GM12878 (cell line): ENCODE measurements at regions not wholly inside any gene's neighbourhood (a gene's known extent, or its start where the extent isn't known, plus 50 kb on each side); places are given as distances from the start of the nearest gene placed in this dataset.

Experiments
- ATAC-seq: fragments of 200-7000 bp; cut with Tn5 transposase; 3 replicates; pipeline ENCODE4 v1.9.1; 2020; ENCODE audit warnings: mild to moderate bottlenecking, moderate library complexity
- BruUV-seq: library from RNA; stranded (reverse); fragments of 400-500 nt; replicated peaks from 2 replicates; lab custom pipeline; 2021; lab: Mats Ljungman, UMichigan
- CTCF ChIA-PET: fragments of 300-600 bp; sonication (Branson Sonifier 250); formaldehyde crosslinking; extraction: SDS; loops from one replicate; lab custom pipeline; 2021; ENCODE audit warnings: inconsistent platforms; lab: Yijun Ruan, JAX
- POLR2A ChIA-PET: fragments of 350-600 bp; formaldehyde crosslinking; extraction: SDS; loops from one replicate; lab custom pipeline; 2021; ENCODE audit warnings: inconsistent platforms; lab: Charles Lee
- RAD21 ChIA-PET: fragments of 300-600 bp; sonication (Branson Sonifier 250); formaldehyde crosslinking; loops from one replicate; lab custom pipeline; 2023; ENCODE audit warnings: antibody characterized with exemption; ENCODE audit not compliant: unreplicated experiment; lab: Charles Lee
- SMC1A ChIA-PET: fragments of 300-600 bp; sonication (Branson Sonifier 250); formaldehyde crosslinking; loops from one replicate; lab custom pipeline; 2023; ENCODE audit not compliant: unreplicated experiment, uncharacterized antibody; lab: Charles Lee
- DNase-seq: peaks from one replicate; pipeline ENCODE4 v3.0.0-alpha.2; 2011; ENCODE audit warnings: low read depth, low spot score
- FAIRE-seq: peaks from 3 replicates; lab custom pipeline; 2011; peaks lifted over from hg19 to GRCh38; lab: Jason Lieb, UNC
- H2AFZ ChIP-seq: 2 replicates; pipeline ENCODE4 v1.6.0; 2011; ENCODE audit warnings: low read depth, low read length, control low read depth; ENCODE audit not compliant: control insufficient read depth
- H3K27ac ChIP-seq: 2 replicates; pipeline ENCODE4 v1.5.1; 2011; ENCODE audit warnings: control low read depth; ENCODE audit not compliant: control insufficient read depth, insufficient read depth
- H3K27me3 ChIP-seq, 2 experiments: replicated peaks in 1 of 2; 2 replicates each; pipeline versions ENCODE4 v1.6.0 to v1.6.1; 2011; ENCODE audit warnings: low read length in 1 of 2; ENCODE audit not compliant: control insufficient read depth in 2 of 2, insufficient read depth in 2 of 2
- H3K36me3 ChIP-seq, 2 experiments: 2 replicates each; pipeline ENCODE4 v1.5.1; 2011; ENCODE audit warnings: low read length in 1 of 2; ENCODE audit not compliant: control insufficient read depth in 2 of 2, insufficient read depth in 2 of 2
- H3K4me1 ChIP-seq: 2 replicates; pipeline ENCODE4 v1.6.1; 2011; ENCODE audit warnings: mild to moderate bottlenecking, low read length, moderate library complexity, mixed read lengths; ENCODE audit not compliant: control insufficient read depth, insufficient read depth
- H3K4me2 ChIP-seq: 2 replicates; pipeline ENCODE4 v1.6.0; 2011; ENCODE audit warnings: control low read depth; ENCODE audit not compliant: control insufficient read depth, insufficient read depth
- H3K4me3 ChIP-seq: fragments of 200-600 bp; sonication (generic); 2 replicates; pipeline ENCODE4 v1.5.1; 2016
- H3K79me2 ChIP-seq: 2 replicates; pipeline ENCODE4 v1.6.0; 2011; ENCODE audit warnings: low read length; ENCODE audit not compliant: control insufficient read depth, insufficient read depth
- H3K9ac ChIP-seq: 2 replicates; pipeline ENCODE4 v1.8.0; 2011; ENCODE audit warnings: low read length, control low read depth, mixed read lengths; ENCODE audit not compliant: control insufficient read depth, insufficient read depth
- H3K9me3 ChIP-seq: replicated peaks from 3 replicates; pipeline ENCODE4 v1.5.1; 2011; ENCODE audit warnings: mild to moderate bottlenecking, low read length; ENCODE audit not compliant: control insufficient read depth, insufficient read depth
- H4K20me1 ChIP-seq: 2 replicates; pipeline ENCODE4 v1.6.0; 2011; ENCODE audit not compliant: control insufficient read depth, insufficient read depth
- CREB1 ChIP-seq: IDR thresholded peaks from 2 replicates; pipeline ENCODE4 v1.6.1; 2012; ENCODE audit warnings: low read depth, mild to moderate bottlenecking, inconsistent platforms
- EED ChIP-seq: sonication (generic); IDR thresholded peaks from 2 replicates; pipeline ENCODE4 v1.6.1; 2016; ENCODE audit warnings: antibody characterized with exemption, low read depth
- FOXK2 ChIP-seq: fragments of 450-650 bp; IDR thresholded peaks from 2 replicates; pipeline ENCODE4 v1.6.1; 2017; ENCODE audit warnings: mild to moderate bottlenecking, moderate library complexity
- KAT2A ChIP-seq: conservative IDR thresholded peaks from 2 replicates; pipeline ENCODE4 v1.6.1; 2011; ENCODE audit warnings: low read depth, low read length; ENCODE audit not compliant: control insufficient read depth
- MTA3 ChIP-seq: IDR thresholded peaks from 2 replicates; pipeline ENCODE4 v1.6.1; 2012; ENCODE audit warnings: low read length, inconsistent platforms, borderline replicate concordance
- MYB ChIP-seq: fragments of 150-350 bp; IDR thresholded peaks from 2 replicates; pipeline ENCODE4 v1.6.1; 2014; ENCODE audit warnings: mild to moderate bottlenecking, low read depth, low read length, borderline replicate concordance
- NFXL1 ChIP-seq: fragments of 450-650 bp; IDR thresholded peaks from 2 replicates; pipeline ENCODE4 v1.6.1; 2017; ENCODE audit warnings: antibody characterized with exemption, mild to moderate bottlenecking, borderline replicate concordance
- PAX8 ChIP-seq: fragments of 450-650 bp; IDR thresholded peaks from 2 replicates; pipeline ENCODE4 v1.6.1; 2017; ENCODE audit warnings: mild to moderate bottlenecking, moderate library complexity
- POLR2AphosphoS2 ChIP-seq: IDR thresholded peaks from 2 replicates; pipeline ENCODE4 v1.6.1; 2011; ENCODE audit warnings: low read depth, mild to moderate bottlenecking, low read length, improper control_type of control experiment, moderate library complexity
- SREBF1 ChIP-seq: IDR thresholded peaks from 2 replicates; pipeline ENCODE4 v1.6.1; 2012; ENCODE audit warnings: mild to moderate bottlenecking, low read length
- SREBF2 ChIP-seq: IDR thresholded peaks from 2 replicates; pipeline ENCODE4 v1.6.1; 2012; ENCODE audit warnings: mild to moderate bottlenecking, low read length
- ZNF217 ChIP-seq: fragments of 450-650 bp; IDR thresholded peaks from 2 replicates; pipeline ENCODE4 v1.6.1; 2017; ENCODE audit warnings: antibody characterized with exemption, mild to moderate bottlenecking
- WGBS: methylation state at CpG from one replicate; pipeline ENCODE4 v1.1.6; 2016; ENCODE audit warnings: low lambda C conversion rate; ENCODE audit not compliant: insufficient replicate concordance, insufficient coverage; ENCODE audit errors: missing lambda C conversion rate; 5-methylcytosine and 5-hydroxymethylcytosine counted together
- in situ Hi-C: fragments of 300-500 bp; cut with MboI; formaldehyde crosslinking; loops from 9 replicates; pipeline ENCODE4 v1.14.3; 2018; ENCODE audit warnings: mixed read lengths
- intact Hi-C: fragments of 100-400 bp; cut with micrococcal nuclease; formaldehyde crosslinking; loops from one replicate; pipeline ENCODE4 v1.14.2; 2022; ENCODE audit not compliant: unreplicated experiment
- TF ChIP-seq, protein P1 (sequence below): fragments of 150-350 bp; IDR thresholded peaks from 2 replicates; pipeline ENCODE4 v1.6.1; 2014; ENCODE audit warnings: mild to moderate bottlenecking, low read depth, low read length
- TF ChIP-seq, protein P2 (sequence below): fragments of 450-650 bp; IDR thresholded peaks from 2 replicates; pipeline ENCODE4 v1.6.1; 2018; ENCODE audit warnings: mild to moderate bottlenecking, low read depth, moderate library complexity; ENCODE audit not compliant: partially characterized antibody
- TF ChIP-seq, protein P3 (sequence below): fragments of 150-350 bp; IDR thresholded peaks from 2 replicates; pipeline ENCODE4 v1.6.1; 2016; ENCODE audit warnings: low read depth, low read length
- TF ChIP-seq, protein P4 (sequence below): fragments of 450-650 bp; IDR thresholded peaks from 2 replicates; pipeline ENCODE4 v1.6.1; 2016; ENCODE audit warnings: mild to moderate bottlenecking

DNA sequence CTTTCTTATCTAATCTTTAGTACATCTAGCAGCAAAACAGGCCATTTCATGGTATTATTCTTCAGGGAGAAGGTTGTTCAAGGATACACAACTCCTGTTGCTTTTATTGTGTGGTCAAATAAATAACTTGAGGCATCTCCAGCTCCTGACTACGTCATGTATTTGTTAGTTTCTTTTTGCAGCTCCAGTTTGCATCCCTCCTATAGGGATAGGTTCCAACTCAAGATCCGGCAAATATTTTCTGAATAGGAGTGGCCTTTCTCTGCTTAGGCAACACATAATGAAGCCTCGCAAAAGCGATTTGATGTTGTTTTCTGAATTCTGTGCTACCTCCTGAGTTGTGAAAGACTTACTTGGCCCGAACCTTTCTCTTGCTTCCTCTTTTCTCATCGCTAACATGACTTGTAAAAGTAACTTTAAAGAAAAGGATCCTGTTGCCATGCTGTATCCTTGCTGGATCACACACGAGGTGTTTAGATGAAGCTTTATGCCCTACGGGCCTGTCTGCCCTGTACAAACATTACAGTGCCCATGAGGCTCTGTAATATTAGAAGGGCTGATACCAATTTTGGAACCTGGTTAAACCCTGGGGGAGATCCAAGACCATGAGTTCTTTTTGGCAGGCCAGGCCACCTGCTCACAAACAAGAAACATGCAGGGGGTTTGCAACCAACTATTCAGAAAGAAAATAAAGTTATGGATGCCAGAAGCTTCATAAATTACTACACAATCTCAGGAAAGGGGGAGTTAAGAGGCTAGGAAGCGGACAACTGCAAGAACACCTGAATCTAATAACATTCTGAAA is 149.8 kb upstream of the FGF10 start:
- ATAC-seq (no peak), FAIRE-seq (no peak), DNase-seq (no peak)
- Histone ChIP-seq H3K4me1 (no peaks in the 10 kb centered on the region), H3K9ac (no peak overlapping the region), H3K27me3 (no peaks in the 10 kb centered on the region), H3K27ac (no peak overlapping the region), H3K4me2 (no peak overlapping the region), H3K4me3 (no peak overlapping the region), H4K20me1 (no peaks in the 10 kb centered on the region), H3K79me2 (no peaks in the 10 kb centered on the region), H2AFZ (no peak overlapping the region), H3K9me3 (no peaks in the 10 kb centered on the region), H3K36me3 (no peaks in the 10 kb centered on the region)
- intact Hi-C loops, result no loop called here
- no TSS peak for BruUV-seq
- ChIA-PET SMC1A (interaction anchor here (0.9 to 1.1 kb wide), 2 partner anchors 26 to 57 kb away, joined by 3 to 4 read pairs; no protein-coding TSS in a partner anchor), CTCF (interaction anchor here (3.3 kb wide), 1 partner anchor 235 kb away, joined by 20 read pairs; no protein-coding TSS in a partner anchor), RAD21 (no interaction called here), POLR2A (no interaction called here)
- 31% methylated on average over 9 of the region's 9 CpGs for WGBS
- in situ Hi-C loops, result loop anchor here (5.0 kb wide), 1 partner anchor 238 kb away; no protein-coding TSS in a partner anchor
- TF ChIP-seq FOXK2 (no peak), SREBF1 (no peak), NFXL1 (no peak), POLR2AphosphoS2 (no peak), MTA3 (no peak), MYB (no peak), PAX8 (no peak), KAT2A (no peak), CREB1 (no peak), ZNF217 (no peak), EED (no peak), SREBF2 (no peak)
- TF ChIP-seq, protein P1, sequence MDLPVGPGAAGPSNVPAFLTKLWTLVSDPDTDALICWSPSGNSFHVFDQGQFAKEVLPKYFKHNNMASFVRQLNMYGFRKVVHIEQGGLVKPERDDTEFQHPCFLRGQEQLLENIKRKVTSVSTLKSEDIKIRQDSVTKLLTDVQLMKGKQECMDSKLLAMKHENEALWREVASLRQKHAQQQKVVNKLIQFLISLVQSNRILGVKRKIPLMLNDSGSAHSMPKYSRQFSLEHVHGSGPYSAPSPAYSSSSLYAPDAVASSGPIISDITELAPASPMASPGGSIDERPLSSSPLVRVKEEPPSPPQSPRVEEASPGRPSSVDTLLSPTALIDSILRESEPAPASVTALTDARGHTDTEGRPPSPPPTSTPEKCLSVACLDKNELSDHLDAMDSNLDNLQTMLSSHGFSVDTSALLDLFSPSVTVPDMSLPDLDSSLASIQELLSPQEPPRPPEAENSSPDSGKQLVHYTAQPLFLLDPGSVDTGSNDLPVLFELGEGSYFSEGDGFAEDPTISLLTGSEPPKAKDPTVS, result no peak
- TF ChIP-seq, protein P2, sequence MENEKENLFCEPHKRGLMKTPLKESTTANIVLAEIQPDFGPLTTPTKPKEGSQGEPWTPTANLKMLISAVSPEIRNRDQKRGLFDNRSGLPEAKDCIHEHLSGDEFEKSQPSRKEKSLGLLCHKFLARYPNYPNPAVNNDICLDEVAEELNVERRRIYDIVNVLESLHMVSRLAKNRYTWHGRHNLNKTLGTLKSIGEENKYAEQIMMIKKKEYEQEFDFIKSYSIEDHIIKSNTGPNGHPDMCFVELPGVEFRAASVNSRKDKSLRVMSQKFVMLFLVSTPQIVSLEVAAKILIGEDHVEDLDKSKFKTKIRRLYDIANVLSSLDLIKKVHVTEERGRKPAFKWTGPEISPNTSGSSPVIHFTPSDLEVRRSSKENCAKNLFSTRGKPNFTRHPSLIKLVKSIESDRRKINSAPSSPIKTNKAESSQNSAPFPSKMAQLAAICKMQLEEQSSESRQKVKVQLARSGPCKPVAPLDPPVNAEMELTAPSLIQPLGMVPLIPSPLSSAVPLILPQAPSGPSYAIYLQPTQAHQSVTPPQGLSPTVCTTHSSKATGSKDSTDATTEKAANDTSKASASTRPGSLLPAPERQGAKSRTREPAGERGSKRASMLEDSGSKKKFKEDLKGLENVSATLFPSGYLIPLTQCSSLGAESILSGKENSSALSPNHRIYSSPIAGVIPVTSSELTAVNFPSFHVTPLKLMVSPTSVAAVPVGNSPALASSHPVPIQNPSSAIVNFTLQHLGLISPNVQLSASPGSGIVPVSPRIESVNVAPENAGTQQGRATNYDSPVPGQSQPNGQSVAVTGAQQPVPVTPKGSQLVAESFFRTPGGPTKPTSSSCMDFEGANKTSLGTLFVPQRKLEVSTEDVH, result no peak
- TF ChIP-seq, protein P3, sequence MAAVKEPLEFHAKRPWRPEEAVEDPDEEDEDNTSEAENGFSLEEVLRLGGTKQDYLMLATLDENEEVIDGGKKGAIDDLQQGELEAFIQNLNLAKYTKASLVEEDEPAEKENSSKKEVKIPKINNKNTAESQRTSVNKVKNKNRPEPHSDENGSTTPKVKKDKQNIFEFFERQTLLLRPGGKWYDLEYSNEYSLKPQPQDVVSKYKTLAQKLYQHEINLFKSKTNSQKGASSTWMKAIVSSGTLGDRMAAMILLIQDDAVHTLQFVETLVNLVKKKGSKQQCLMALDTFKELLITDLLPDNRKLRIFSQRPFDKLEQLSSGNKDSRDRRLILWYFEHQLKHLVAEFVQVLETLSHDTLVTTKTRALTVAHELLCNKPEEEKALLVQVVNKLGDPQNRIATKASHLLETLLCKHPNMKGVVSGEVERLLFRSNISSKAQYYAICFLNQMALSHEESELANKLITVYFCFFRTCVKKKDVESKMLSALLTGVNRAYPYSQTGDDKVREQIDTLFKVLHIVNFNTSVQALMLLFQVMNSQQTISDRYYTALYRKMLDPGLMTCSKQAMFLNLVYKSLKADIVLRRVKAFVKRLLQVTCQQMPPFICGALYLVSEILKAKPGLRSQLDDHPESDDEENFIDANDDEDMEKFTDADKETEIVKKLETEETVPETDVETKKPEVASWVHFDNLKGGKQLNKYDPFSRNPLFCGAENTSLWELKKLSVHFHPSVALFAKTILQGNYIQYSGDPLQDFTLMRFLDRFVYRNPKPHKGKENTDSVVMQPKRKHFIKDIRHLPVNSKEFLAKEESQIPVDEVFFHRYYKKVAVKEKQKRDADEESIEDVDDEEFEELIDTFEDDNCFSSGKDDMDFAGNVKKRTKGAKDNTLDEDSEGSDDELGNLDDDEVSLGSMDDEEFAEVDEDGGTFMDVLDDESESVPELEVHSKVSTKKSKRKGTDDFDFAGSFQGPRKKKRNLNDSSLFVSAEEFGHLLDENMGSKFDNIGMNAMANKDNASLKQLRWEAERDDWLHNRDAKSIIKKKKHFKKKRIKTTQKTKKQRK, result no peak
- TF ChIP-seq, protein P4, sequence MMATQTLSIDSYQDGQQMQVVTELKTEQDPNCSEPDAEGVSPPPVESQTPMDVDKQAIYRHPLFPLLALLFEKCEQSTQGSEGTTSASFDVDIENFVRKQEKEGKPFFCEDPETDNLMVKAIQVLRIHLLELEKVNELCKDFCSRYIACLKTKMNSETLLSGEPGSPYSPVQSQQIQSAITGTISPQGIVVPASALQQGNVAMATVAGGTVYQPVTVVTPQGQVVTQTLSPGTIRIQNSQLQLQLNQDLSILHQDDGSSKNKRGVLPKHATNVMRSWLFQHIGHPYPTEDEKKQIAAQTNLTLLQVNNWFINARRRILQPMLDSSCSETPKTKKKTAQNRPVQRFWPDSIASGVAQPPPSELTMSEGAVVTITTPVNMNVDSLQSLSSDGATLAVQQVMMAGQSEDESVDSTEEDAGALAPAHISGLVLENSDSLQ, result no peak
